ENCODE measurements at regions not wholly inside any gene's neighbourhood (a gene's known extent, or its start where the extent isn't known, plus 50 kb on each side); places are given as distances from the start of the nearest gene placed in this dataset.
"Not testable (repeated sequence)": the region's sequence is repeated elsewhere in the genome, so short reads cannot be mapped to it uniquely, and the experiment has no call there.

- DNase-seq: no peak
These were observed 117.2 kb upstream of the TRPC4 start for GRCh38 chr13:37986811-37987210.

- DNase-seq: no peak
These were observed 115.7 kb upstream of the TRPC4 start for GRCh38 chr13:37985281-37985680.

GRCh38 chr13:37984357-37984756, 114.8 kb upstream of the TRPC4 start:
- DNase-seq: no peak

- DNase-seq: no peak
These were observed 112.4 kb upstream of the TRPC4 start for GRCh38 chr13:37981932-37982331.

GRCh38 chr13:37978680-37979079, 109.1 kb upstream of the TRPC4 start:
- DNase-seq: no peak

GRCh38 chr13:37968555-37968954, 99.0 kb upstream of the TRPC4 start:
- DNase-seq: no peak

GRCh38 chr13:37966266-37966665, 96.7 kb upstream of the TRPC4 start:
- no peak for DNase-seq

GRCh38 chr13:37960427-37960826, 90.9 kb upstream of the TRPC4 start:
- no peak for DNase-seq

GRCh38 chr13:37959284-37959683, 89.7 kb upstream of the TRPC4 start:
- no peak for DNase-seq

- DNase-seq: no peak
These were observed 87.0 kb upstream of the TRPC4 start for GRCh38 chr13:37956536-37956935.

- DNase-seq: not testable (repeated sequence)
These were observed 85.0 kb upstream of the TRPC4 start for GRCh38 chr13:37954597-37954996.

- no peak for DNase-seq
These were observed 84.6 kb upstream of the TRPC4 start for GRCh38 chr13:37954191-37954590.

GRCh38 chr13:37953696-37954095, 84.1 kb upstream of the TRPC4 start:
- DNase-seq: no peak

- DNase-seq: no peak
These were observed 80.4 kb upstream of the TRPC4 start for GRCh38 chr13:37950016-37950415.

GRCh38 chr13:37947419-37948140, 78.0 kb upstream of the TRPC4 start:
- DNase-seq: no peak

GRCh38 chr13:37945651-37946575, 76.3 kb upstream of the TRPC4 start:
- no peak for DNase-seq

- DNase-seq: no peak
These were observed 75.4 kb upstream of the TRPC4 start for GRCh38 chr13:37944869-37945442.

GRCh38 chr13:37944081-37944868, 74.7 kb upstream of the TRPC4 start:
- DNase-seq: no peak

- no peak for DNase-seq
These were observed 73.4 kb upstream of the TRPC4 start for GRCh38 chr13:37942929-37943328.

GRCh38 chr13:37934339-37935191, 65.0 kb upstream of the TRPC4 start:
- no peak for DNase-seq

- DNase-seq: no peak
These were observed 59.7 kb upstream of the TRPC4 start for GRCh38 chr13:37929308-37929707.

GRCh38 chr13:37927561-37927960, 58.0 kb upstream of the TRPC4 start:
- DNase-seq: no peak
